ENCODE measurements at regions not wholly inside any gene's neighbourhood (a gene's known extent, or its start where the extent isn't known, plus 50 kb on each side); places are given as distances from the start of the nearest gene placed in this dataset.

- TF ChIP-seq CTCF (IDR thresholded peaks at IDR 0.05) (no peak), ZFX (IDR thresholded peaks at IDR 0.05; ENCODE audit: borderline replicate concordance) (no peak)
These were observed 1346.2 kb downstream of the SUCLG1 start for GRCh38 chr2:83112858-83113257.

All from 22Rv1 (cell line).